A549 (cell line): ENCODE measurements at regions not wholly inside any gene's neighbourhood (a gene's known extent, or its start where the extent isn't known, plus 50 kb on each side); places are given as distances from the start of the nearest gene placed in this dataset.

ENCODE experiments used
- CHD2 ChIP-seq: fragments of 150-350 bp; IDR thresholded peaks from 2 replicates; pipeline ENCODE4 v1.6.1; 2014; ENCODE audit warnings: low read length; ENCODE audit not compliant: partially characterized antibody
- POLR2A ChIP-seq: IDR thresholded peaks from 2 replicates; pipeline ENCODE4 v1.6.1; 2012; ENCODE audit warnings: mild to moderate bottlenecking, low read length

DNA sequence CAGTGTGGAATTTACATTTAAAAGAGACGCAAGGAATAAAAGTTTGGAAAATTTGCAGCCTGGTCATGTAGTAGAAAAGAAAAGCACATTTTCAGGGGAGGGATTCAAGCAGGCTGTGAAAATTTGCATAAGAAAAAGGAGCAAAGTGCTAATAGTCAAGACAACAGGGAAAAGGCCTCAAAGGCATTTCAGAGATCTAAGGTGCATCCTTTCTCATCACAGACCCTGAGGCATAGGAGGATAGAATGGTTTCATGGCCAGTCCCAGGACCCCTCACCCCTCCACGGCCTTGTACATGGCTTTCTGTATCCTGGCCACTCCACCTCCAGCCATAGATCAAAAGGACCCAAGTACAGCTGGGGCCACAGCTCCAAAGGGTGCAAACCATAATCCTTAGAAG, 380.5 kb upstream of the BRINP3 start:
- no peak for TF ChIP-seq CHD2
- TF ChIP-seq POLR2A = no peak
